DMS153 treated with DMSO at 0.1 percent for 48 hours (cell line): ENCODE measurements at regions not wholly inside any gene's neighbourhood (a gene's known extent, or its start where the extent isn't known, plus 50 kb on each side); places are given as distances from the start of the nearest gene placed in this dataset.

Experiments
- DNase-seq: peaks from one replicate; lab custom pipeline; 2025; ENCODE audit not compliant: unreplicated experiment; lab: John Stamatoyannopoulos, UW

DNA sequence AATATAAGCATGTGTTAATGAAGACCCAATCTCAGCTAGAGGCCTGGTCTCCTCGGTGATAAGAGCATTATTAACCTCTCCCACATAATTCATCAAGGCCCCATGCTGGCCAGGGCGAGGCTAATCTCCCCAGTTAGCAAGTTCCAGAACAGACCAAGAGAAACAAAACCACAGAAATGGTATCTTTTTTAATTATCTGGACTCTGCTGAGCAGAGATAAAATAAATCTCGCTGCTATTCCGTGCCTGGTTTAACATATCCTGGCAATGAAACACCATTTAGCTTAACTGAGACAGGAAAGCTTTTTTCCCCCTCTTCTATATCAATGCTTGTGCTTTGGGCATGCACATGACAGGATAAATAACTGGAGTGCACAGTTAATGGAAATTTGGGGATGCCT lies 72.5 kb upstream of the ARHGEF3 start:
- no peak for DNase-seq

DNA sequence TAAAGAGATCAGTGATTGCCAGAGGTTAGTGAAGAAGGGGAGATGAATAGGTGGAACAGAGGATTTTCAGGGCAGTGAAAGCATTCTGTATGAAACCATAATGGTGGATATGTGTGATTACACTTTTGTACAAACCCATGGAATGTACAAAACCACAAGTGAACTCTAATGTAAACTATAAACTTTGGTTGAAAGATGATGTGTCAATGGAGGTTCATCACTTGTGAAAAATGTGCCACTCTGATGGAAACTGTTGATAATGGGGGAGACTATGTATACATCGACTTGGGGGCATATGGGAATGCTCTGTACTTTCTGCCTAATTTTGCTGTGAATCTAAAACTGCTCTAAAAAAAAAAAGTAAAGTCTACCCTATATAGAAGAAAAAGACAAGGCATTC lies 68.7 kb upstream of the ARHGEF3 start:
- DNase-seq, result no peak

DNA sequence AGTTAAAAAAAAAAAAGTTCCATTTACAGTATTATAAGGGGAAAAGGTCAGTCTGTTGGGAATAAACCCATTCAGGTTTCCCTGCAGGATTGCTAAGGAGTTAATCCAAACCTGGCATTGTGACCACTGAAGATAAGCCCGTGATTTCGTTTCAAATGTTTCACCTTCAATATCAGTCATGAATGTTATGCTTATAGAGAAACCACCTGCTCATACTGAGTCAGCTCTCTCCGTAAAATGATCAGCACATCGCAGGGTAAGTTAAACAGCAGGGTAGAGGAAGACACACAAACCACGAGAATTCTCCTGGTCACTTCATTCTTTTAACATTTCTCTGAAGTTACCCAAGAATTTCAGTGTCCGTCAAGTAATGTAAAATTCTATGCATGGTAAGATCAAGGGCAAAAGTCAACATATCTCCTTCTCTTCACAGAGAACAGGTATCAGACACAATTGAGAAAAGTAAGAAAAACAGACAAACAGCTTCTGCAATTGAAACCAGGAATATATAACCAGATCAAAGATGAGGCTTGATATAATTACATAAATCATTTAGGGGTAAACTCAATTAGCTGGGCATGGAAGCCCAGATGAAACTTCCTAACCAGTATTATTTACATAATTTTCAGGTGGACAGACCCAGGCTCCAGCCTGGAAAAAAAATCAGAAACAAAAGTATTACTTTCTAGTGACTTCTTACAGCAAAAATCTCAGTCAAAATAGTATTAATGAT lies 67.6 kb upstream of the ARHGEF3 start:
- DNase-seq, result no peak

DNA sequence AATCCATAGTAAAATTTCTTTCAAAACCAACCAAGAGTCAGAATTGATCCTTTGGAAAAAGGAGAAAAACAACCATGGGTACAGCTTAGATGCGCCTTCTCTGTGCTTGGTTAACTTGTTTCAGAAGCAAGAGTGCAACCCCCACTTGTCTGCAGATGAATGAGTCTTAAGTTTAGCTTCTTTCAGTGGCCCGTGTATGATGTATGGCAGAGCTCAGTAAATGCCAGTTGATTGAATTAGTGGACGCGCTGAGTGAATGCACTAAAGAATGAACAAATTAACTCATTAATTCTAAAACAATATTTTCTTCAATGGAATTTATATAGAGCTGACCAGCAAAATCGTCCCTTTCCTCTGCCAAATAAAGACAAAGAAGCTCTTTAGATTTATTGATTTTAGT lies 67.0 kb upstream of the ARHGEF3 start:
- DNase-seq, result no peak

GRCh38 chr3:56867671-56868070 lies 65.9 kb upstream of the ARHGEF3 start:
- no peak for DNase-seq

DNA sequence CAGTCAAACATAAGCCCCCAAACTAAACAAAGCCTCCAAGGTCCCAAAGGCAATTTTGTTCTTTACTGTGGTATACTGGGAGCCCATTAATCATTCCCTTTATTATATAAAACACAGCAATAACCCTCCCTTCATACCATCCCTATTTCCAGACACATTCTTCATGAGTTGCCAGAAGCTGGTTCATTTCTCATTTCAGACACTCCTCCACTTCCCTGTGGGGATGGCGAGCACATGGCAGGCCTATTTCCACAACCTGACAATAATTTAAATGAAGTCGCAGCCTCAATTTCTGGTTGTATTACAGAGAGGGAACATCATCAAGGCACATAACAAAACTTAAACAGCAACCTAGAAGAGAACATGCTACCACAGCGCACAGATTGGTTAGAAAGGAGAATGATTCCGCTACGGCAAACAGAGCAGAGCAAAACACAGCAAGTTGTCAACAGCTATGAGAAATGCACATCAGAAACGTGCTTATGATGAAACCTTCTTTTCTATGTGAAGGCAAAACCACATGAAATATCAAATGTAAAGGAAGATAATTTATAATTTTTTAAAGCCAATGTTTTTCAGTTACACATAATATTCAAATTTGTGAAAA lies 63.3 kb upstream of the ARHGEF3 start:
- no peak for DNase-seq

- DNase-seq, result no peak
Observed at GRCh38 chr3:56864090-56864489, 62.3 kb upstream of the ARHGEF3 start.

DNA sequence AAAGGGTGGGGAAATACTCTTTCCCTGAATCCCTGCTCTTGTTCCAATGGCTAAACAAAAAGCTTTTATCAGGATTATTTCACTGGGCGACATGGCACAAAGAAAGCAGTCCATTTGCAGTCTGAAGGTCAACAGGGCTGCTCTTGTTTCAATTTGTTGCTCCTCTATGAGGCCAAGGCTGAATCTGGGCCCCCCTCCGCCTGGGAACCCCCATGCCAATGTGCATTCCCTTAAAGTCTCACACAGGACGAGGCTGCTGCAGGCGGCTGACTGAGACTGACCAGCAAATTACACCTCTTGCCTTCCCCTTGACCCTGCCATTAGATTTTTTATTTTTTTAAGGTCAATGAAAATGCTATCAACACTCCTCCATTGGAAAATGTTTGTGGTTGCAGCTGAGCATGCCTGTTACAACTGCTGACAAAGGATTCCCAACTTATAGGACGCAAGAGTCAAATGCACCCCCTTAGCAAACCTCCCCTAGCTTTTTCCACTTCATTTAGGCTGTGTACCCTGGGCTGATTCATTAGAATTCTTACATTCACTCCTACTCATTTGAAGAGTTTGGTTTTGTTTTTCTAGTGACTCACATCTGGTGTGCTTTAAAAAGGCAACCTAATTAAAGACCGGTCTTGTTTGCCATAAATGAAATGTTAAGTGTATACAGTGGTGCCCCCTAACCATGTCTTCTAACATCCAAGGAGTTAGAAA lies 60.8 kb upstream of the ARHGEF3 start:
- no peak for DNase-seq

- DNase-seq, result no peak
Observed at GRCh38 chr3:56861511-56861910, 59.8 kb upstream of the ARHGEF3 start.

DNA sequence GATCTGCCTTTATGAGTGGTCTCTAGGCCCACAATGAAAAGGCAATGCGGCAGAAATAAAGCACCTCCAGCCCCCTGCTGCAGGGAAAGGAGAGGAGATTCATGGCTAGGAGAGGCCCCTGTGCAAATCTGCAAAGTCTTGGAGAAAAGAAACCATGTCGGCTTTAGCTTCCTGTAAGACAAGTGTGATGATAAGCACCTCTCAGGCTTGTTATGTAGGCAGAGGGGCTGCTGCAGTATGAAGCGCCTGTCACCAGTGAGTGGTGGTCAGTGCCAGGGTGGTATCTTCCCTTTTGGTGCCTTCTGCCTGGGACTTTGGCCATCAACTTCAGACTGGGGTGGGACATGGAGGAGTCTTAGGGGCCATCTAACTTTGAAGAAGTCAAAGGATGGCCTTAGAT lies 59.2 kb upstream of the ARHGEF3 start:
- DNase-seq, result no peak

- DNase-seq, result no peak
Observed at GRCh38 chr3:56860351-56860750, 58.6 kb upstream of the ARHGEF3 start.

DNA sequence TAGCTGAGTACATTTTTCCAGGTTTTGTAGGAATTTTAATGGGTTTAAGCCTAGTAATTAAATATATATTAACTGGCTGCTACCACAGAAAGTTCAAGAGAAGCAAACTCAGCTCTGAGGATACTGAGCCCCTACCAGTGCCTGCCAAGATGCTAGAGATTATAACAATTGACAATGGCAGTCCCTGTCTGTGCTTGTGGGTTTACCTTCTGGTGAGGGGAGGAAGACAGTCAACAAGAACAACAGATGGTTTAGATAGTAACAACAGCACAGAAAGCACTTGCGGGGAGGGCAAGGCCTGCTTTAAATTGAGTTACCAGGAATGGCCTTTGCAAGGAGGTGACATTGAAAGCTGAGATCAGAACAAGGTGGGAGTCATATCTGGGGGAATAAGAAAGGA lies 56.6 kb upstream of the ARHGEF3 start:
- no peak for DNase-seq

DNA sequence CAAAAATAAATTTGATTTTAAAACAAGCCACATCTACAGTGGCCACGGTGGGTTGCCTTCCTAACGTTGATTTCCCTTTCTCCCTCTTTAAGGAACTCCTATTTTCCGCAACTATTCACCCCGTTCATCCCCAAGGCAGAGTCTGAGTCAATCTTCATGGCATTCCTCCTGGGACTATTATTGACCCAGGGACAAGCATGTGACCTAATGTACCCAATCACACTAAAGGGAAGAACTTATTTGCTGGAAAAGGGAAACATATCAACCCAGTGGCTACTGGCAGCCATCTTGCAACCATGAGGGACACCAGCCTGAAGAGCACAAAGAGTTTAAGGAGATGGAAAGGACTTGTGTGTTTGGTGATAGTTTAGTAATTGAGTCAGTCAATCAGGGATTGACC lies 55.4 kb upstream of the ARHGEF3 start:
- DNase-seq, result no peak

GRCh38 chr3:56856752-56857151 lies 55.0 kb upstream of the ARHGEF3 start:
- DNase-seq, result no peak

GRCh38 chr3:56855856-56856512 lies 54.2 kb upstream of the ARHGEF3 start:
- no peak for DNase-seq

DNA sequence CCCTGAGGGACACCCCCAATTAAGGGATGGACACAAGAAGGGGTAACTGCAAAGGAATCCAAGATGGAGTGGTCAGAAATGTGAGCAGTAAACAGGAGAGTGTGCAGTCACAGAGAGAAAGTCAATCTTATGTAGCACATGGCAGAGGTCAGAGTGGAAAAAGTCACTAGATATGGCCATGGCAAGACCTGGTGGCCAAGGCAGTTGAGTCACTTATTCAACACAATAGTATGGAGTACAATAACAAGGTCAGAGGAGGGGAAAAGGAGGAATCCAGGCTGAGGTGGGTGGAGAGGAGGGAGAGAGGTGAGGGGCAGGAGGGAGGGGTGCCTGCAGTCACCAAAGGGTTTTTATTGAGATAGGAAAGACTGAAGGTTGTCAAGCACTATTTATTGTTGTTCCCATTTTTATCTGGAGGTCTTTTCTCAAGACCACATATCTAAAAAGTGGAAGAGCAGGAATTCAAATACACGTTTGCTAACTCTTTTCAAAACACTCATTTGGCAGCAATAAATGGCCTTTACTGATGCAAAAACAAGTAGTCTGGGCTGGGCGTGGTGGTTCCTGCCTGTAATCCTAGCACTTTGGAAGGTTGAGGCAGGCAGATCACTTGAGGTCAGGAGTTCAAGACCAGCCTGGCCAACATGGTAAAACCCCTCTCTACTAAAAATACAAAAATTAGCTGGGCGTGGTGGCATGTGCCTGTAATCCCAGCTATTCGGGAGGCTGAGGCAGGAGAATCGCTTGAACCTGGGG lies 53.3 kb upstream of the ARHGEF3 start:
- DNase-seq, result no peak

DNA sequence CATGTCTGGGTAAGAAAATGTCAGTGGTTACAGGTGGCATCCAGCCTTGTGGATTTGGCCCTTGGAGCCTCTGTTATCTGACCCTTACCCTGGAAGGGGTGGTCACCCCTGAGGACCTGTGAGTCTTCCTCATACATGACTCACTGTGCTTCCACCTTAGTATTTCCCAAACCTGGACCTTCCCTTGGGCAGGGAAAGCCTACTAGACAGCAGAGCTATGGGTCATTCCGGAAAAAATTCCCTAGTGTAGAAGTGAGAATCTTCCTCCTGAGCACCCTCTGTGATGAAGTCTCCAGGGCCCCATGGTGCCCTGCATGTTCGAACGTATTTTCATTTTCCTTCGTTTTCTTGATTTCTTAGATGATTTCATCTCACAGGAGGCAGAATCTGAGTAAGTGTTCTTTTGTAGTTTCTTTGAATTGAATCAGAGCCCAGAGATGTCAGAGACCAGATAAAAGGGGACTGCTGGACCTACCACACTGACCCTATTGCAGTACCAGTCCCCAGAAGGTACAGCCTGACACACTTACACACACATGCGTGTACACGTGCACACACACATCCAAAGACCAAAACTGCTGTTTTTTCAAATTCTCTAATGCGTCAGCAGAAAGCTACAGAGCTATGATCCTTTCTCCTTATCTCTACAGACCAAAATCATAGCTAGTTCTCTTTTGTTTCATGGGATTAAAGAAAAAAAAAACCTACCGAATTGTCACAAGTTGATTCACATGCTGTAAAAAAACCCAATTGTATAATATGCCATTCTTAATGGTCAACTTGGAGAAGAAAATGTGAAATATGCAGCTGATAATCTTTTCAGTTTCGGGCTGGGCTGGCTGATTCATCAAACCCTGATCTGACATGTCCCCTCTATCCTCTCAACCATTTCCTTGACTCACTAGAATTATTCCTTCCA lies 50.5 kb upstream of the ARHGEF3 start:
- DNase-seq, result no peak
